Germinal center (tissue), 1 donor: ENCODE measurements at regions not wholly inside any gene's neighbourhood (a gene's known extent, or its start where the extent isn't known, plus 50 kb on each side); places are given as distances from the start of the nearest gene placed in this dataset.
"Not testable (repeated sequence)": the region's sequence is repeated elsewhere in the genome, so short reads cannot be mapped to it uniquely, and the experiment has no call there.

ENCODE experiments used
- DNase-seq: peaks from one replicate; pipeline ENCODE4 v3.0.0; 2012; ENCODE audit warnings: mixed read lengths, low spot score

GRCh38 chr14:31911160-31911559 lies 165.9 kb upstream of the ARHGAP5 start:
- no peak for DNase-seq

DNA sequence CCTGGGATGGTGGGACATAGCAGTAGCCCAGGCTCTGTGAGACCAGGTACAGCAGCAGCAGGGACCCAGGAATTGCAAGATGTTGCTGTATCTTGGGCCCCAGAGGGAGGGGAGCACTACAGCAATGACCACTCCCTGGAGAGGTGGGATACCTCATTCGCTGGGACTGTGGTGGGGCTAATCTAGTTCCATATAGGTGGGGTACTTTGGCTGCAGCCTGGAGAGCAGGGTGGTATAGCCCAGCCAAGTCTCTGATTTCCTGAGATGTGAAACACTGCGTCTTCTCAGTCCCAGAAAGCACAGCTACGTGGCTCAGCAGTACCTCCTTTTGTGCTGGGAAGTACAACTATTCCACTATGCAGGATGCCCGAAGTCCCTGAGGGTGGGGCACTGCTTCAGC lies 163.7 kb upstream of the ARHGAP5 start:
- no peak for DNase-seq

GRCh38 chr14:31918289-31918688 lies 158.8 kb upstream of the ARHGAP5 start:
- DNase-seq: not testable (repeated sequence)

- no peak for DNase-seq
Observed at GRCh38 chr14:31920001-31920400, 157.1 kb upstream of the ARHGAP5 start.

GRCh38 chr14:31920989-31921650 lies 156.0 kb upstream of the ARHGAP5 start:
- no peak for DNase-seq

GRCh38 chr14:31921721-31922120 lies 155.4 kb upstream of the ARHGAP5 start:
- no peak for DNase-seq

DNA sequence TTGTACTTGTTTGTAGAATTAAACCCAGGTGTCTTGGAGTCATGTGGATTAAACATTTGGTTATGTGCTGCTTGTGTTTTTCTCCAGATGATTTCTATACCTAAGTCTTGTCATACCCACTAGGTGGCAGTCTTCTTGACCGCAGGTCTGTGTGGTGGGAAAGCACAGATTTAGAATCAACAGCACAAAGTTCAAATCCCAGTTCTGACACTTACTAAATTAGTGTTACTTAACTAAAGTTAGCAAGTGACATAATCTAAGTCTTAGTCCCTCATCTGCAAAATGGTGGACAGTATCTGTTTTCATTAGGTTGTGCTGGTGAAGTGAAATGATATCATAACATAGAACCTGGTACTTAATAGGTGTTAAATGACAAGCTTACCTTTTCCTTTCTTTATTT lies 151.0 kb upstream of the ARHGAP5 start:
- DNase-seq: peak; percentile 41

- no peak for DNase-seq
Observed at GRCh38 chr14:31926652-31927347, 150.3 kb upstream of the ARHGAP5 start.

- no peak for DNase-seq
Observed at GRCh38 chr14:31927348-31927832, 149.7 kb upstream of the ARHGAP5 start.

DNA sequence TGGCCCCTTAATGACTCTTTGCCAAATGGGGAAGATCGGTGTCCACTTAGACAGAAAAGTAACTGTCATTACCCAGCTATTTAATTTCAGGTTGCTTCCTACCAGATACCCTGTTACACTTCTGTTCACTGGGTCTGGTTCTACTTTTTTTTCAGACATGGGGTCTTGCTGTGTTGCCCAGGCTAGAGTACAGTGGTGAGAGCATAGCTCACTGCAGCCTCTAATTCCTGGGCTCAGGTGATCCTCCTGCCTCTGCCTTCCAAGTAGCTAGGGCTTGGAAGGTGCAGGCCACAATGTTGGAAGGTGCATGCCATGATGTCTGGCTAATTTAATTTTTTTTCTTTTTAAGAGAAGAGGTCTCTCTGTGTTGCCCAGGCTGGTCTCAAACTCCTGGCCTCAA lies 147.0 kb upstream of the ARHGAP5 start:
- no peak for DNase-seq

DNA sequence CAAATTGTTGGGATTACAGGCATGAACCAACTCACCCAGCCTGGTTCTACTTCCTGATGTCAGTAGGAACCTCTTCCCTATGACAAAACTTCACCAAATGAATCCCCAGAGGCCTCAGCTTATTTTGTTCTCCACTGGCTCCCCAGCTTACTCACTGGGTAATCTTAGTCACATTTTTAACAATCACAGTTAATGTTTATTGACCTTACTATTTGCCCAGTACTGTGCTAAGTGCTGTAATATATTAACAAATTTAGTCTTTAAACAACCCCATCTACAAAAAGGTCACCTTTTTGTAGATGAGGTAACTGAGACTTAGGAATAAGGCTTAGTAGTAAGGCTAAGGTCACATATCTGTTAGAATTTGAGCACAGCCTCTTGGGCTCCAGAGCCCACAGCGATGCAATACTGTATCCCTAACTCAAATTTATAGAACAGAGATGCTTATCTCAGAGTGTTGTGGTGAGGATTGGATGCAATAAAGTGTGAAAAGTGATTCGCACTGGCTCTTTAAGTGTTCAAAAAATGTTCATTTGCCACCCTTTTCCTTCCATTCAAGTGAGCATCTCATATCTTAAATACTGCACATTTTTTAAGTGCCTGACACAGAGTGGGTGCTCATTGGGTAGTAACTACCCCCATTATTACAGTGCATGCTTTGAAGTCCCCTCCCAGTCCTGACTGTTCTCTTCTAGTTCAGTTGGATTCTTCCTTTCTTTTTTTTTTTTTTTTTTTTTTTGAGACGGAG lies 146.4 kb upstream of the ARHGAP5 start:
- DNase-seq: no peak

DNA sequence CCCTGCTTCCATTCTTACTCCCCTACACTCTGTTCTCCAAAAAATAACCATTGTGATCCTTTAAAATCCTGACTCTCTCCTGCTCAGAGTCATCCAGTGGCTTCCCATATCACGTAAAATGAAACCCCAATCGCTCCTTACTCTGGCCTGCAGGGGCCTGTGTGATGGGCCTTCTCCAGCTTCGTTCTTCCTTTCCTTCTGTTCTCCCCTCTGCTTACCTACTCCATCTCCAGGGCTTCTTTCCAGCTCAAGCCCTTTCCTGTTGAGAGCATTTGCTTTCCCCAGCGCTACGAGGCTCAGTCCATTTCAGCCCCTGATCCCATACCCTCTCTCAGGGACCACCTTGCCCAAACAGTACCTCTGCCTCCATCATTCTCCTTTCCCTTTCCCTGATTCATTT lies 144.4 kb upstream of the ARHGAP5 start:
- no peak for DNase-seq

DNA sequence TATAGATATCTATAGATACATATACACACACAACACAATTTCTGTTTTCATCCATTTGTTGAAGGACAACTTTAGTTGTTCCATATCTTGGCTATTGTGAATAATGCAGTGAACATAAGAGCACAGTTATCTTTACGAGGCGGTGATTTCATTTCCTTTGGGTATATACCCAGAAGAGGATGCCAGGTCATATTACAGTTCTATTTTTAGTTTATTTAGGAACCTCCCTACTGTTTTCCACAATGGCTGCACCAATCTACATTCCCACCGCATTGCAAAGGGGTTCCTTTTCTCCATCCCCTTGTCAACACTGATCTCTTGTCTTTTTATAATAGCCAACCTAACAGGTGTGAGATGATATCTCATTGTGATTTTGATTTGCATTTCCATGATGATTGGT lies 143.4 kb upstream of the ARHGAP5 start:
- no peak for DNase-seq

GRCh38 chr14:31934767-31935266 lies 142.3 kb upstream of the ARHGAP5 start:
- DNase-seq: no peak

DNA sequence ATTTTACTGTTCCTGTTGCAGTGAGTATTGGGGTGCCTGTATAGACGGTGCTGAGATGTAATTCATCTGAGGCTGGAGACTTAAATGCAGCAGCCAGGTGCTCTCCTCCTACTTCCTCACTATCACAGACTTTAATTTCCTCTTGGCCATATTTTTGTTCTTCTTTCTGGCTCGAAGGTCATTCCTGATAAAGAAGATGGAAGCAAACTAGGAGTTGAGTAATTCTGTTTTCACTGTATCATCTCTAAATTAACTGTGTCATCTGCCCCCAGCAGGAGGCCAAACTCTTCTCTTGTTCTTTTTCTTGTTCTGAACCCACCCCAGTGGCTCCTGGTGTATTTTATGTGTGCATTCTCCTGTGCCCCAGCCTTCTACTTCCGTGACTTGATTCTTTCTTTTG lies 141.7 kb upstream of the ARHGAP5 start:
- no peak for DNase-seq

DNA sequence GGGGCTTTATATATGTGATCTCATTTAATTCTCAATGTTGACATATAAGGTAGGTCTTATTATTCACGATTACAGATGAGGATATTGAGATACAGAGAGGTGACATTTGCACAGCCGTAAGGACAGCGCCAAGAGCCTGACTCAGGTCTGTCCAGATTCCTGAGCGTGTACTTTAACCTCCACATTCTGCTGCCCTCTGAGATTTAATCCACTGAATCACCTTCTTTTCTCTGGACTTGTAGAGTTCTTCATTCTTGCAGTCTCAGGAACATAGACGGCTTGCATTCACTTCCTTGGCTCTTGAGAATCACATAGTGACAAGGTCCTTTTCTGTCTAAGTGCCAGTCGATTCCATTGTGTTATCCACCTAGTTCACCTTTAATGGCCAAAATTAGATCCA lies 141.0 kb upstream of the ARHGAP5 start:
- DNase-seq: no peak

DNA sequence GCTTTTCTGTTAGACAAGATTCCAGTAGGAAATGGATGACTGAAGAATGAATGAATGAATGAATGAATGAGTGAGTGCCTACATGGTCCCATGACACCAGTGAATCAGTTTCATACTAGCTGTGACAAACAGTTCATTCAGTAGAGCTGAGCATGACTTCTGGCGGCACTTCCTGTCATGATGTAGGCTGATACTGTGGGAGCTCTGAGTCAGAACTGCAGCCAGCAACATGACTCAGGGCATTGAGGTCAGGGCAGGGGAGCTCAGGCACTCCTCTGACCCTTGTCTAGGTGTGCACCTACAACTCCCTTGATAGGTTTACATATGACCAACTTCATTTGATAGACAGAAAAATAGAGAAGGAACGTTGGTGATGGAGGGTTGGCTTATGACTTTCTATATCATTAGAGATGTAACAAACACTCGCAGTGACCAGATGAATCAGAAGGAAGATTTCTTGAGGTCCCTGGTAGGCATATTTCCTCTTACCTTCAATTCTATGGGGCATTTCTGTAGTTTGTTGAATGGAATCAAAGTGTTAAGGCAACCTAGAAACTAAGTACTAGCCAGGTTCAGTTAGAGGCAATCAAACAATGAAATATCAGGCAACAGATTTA lies 139.3 kb upstream of the ARHGAP5 start:
- no peak for DNase-seq

DNA sequence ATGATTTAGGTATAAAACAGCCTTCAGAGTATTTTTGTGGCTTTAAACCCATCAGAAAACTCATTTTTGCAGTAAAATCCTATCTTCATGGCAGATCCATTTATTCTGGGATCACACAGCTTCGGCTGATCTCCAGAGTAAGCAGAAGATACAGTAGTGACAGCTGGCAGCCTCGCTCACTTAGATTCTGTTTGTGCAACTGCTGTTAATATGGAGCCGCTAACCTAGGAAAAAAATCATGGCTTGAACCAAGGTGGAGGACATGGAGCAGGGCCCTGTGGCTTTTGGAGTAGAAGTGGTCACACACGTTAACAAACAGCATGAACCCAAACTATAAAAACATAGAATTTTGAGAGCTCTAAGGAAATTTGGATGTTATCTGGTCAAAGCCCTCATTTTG lies 137.2 kb upstream of the ARHGAP5 start:
- no peak for DNase-seq

GRCh38 chr14:31941487-31941886 lies 135.6 kb upstream of the ARHGAP5 start:
- DNase-seq: no peak

DNA sequence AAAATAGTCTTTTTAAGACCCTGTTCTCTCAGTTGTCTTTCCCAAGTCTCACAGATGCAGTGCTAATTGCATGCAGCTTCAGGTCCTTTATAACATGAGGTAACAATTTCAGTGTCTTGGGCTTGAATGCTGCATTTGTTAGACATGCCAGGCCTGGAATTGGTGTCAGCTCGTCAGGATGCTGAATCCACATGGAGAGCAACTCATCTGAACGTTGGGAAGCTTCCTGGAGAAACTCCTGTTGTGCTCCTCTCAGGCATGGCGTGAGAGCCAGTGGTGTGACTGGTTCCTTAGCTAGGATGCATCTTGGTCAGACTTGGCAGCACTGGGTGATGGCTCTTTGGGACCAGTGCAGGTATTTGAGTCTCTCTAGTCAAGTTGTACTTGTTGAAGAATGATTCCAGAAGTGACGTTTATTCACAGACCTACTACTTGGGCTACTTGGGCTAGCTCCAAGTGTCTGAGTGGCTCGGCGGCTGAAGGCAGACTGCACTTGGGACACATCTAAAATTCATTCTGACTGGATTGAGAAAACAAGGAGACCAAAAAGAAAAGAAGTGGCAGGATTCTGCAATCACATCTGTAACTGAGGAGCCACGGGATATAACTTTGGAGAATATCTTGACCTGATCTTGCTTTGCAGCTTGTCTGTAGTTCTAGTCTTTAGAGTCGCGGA lies 134.8 kb upstream of the ARHGAP5 start:
- no peak for DNase-seq

DNA sequence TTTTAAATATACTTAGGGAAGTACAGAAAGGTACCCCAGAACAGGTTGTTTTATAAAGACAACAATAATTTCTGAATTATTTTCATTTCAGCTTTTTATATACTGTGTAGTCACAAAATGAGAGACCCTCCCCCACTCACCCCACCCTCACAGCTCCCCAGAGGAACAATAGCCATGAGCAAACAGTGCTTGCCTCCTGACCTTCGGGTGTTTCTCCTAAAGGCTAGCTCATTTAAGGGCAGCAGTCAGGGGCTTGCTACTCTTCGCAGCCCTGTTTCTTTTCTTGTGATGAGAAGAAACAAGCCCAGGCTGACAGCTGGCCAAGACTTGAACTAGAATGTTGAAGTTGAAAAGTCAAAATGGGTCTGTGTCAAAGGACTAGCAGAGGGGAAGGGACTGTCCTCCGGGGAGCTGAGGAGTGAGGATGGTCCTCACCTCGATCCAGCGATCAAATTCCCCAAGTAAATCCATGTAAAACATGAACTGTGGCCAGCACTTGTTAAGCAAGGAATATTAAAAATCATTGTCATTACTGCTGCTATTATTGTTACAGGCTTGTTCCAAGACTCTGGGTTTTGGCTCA lies 133.8 kb upstream of the ARHGAP5 start:
- DNase-seq: no peak

- no peak for DNase-seq
Observed at GRCh38 chr14:31943861-31944255, 133.2 kb upstream of the ARHGAP5 start.
